GM18505 (cell line): ENCODE measurements at regions not wholly inside any gene's neighbourhood (a gene's known extent, or its start where the extent isn't known, plus 50 kb on each side); places are given as distances from the start of the nearest gene placed in this dataset.
A peak's percentile ranks its signal among the peaks of the same experiment; 100 is the strongest.
"Not testable (repeated sequence)": the region's sequence is repeated elsewhere in the genome, so short reads cannot be mapped to it uniquely, and the experiment has no call there.

Experiments
- ATAC-seq: cut with Tn5 transposase; IDR thresholded peaks from one replicate; pipeline ENCODE4 v1.9.1; 2021; ENCODE audit not compliant: unreplicated experiment
- POLR2A ChIP-seq: IDR thresholded peaks from 4 replicates; pipeline ENCODE4 v1.6.1; 2011; ENCODE audit warnings: borderline replicate concordance; ENCODE audit not compliant: insufficient read depth, insufficient read length; ENCODE audit errors: extremely low read depth

DNA sequence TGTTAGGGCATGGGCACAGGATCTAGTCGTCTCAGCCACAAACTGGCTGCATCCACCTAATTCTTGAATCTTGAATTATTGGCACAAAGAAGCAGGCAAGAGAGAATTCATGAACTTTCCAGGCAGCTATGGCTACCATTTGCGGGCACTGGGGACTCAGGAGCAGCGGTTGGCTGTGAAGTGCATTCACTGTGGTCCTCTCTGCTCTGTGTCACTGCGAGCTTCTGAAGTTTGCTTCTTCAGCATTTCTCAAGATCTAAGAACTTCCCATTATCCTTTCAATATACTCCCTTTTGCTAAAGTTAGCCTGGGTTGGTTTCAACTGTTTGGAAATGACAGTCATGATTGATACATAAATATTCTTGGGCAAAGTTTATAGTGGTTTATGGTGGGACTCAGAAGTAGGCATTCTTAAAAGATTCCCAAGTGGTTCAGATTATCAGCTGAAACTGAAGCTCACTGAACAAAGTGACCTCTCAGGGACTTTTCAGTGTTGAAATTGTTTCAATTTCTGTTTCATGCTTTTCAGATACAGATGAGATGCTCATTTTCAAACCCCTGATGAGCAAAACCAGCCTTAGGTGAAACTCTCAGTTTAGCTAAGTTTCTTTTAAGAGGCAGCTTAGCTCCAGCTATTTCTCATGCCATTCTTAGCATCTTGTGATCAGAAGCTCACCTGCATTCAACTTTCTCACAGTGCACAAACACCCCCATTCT is 1258.3 kb upstream of the GYPC start:
- TF ChIP-seq POLR2A: no peak
- ATAC-seq: peak; percentile 87

DNA sequence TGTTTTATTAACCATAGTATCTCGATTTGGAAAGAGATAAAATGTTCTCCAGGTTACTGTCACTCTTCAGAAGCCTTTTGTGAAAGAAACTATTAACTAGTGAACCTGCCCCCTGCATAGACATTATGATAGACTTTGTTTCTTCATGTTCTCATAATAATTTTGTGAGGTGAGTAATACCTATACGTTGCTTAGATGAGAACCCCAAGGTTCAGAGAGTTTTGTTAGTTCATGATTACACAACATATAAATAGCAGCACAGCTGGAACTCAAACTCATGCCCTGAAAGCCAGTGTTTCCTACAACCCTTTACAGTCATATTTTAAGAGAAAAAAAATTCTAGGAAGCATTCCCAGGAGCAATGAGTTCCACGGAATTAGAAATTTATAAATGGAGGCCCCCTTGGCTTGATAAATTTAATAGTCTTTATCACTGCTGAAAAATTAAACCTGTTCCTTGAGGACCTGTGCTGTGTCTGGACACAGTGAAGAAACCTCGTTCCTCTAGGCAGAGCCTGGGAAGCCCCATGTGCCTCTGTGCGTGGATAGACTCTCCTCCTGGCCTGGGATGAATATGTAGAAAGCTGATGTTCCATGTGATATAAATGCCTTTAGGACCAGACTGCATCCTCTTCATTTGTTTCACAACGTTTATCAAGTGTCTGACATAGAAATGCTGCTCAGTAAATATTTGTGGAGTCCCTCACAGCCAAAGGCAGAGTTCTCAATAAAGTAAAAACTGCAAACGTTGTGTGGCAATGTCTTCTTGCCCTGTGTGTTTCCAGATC is 1257.0 kb upstream of the GYPC start:
- ATAC-seq: peak; percentile 42

DNA sequence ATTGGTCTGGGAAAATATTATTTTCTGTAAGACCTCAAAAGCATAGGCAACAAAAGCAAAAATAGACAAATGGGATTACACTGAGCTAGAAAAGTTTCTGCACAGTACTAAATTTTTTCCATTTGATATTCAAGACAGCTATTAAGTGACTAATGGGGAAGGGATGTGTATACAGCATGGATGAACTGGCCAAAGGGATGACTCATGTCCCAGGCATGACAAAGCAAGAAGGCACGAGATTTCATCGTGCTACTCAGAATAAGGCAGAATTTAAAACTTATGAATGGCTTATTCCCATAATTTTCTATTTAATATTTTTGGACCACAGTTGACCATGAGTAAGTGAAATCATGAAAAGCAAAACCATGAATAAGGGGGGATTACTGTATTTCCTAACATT is 1250.1 kb upstream of the GYPC start:
- TF ChIP-seq POLR2A: no peak
- ATAC-seq: no peak

More for the DNA sequence above, 1257.0 kb upstream of the GYPC start:
- no peak for TF ChIP-seq POLR2A

DNA sequence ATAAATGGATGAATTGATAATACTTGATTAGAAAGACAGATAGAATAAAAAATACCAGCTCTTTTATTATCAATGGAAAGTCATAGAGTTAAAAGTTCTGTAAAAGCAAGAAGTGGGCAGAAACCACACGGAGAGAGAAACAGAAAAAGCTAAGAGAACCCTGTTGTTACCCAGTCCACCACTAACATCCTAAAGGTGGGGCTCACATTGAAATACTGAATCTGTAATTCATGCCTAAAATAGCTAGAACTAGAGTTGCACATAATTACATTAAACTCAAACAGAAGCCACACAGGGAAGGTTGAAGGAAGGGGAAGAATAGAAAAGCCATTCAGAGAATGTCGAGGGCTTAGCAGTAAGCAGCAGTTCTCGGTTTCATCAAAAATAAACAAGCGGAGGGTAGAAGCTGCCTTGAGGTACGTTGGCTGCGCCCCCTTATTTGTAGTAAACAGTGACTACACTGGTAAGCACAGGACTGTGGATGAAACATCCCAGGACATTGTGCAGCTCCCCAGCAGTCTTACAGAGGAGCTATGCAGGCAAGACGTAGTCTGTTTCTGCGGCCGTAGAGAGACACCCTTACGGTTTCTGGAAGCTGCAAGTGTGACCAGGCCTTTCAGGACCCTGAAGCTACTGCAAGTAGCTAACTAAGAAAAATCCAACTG is 1247.0 kb upstream of the GYPC start:
- TF ChIP-seq POLR2A: no peak
- ATAC-seq: no peak

DNA sequence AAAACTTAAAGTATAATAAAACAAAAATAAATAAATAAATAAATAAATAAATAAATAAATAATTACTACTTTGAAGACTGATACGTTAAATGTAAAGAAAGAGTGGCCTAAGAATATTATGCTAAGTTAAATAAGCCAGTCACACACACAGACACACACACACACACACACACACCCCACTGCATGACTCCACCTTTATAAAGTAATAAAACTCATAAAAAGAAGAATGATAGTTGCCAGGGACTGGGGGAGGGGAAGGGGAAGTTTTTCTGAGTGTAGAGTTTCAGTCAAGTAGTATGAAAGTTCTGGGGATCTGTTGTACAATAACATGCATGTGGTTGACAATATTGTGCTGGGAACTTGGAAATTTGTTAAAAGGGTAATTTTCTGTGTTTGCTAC is 1237.5 kb upstream of the GYPC start:
- ATAC-seq: no peak
- TF ChIP-seq POLR2A: no peak

DNA sequence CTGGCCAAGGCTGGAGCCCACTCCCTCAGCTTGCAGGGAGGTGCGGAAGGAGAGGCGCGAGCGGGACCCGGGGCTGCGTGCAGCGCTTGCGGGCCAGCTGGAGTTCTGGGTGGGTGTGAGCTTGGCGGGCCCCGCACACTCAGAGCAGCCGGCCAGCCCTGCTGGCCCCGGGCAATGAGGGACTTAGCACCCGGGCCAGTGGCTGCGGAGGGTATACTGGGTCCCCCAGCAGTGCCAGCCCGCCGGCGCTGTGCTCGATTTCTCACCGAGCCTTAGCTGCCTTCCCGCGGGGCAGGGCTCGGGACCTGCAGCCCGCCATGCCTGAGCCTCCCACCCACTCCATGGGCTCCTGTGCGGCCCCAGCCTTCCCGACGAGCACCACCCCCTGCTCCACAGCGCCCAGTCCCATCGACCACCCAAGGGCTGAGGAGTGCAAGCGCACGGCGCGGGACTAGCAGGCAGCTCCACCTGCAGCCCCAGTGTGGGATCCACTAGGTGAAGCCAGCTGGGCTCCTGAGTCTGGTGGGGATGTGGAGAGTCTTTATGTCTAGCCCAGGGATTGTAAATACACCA is 1233.7 kb upstream of the GYPC start:
- ATAC-seq: not testable (repeated sequence)

DNA sequence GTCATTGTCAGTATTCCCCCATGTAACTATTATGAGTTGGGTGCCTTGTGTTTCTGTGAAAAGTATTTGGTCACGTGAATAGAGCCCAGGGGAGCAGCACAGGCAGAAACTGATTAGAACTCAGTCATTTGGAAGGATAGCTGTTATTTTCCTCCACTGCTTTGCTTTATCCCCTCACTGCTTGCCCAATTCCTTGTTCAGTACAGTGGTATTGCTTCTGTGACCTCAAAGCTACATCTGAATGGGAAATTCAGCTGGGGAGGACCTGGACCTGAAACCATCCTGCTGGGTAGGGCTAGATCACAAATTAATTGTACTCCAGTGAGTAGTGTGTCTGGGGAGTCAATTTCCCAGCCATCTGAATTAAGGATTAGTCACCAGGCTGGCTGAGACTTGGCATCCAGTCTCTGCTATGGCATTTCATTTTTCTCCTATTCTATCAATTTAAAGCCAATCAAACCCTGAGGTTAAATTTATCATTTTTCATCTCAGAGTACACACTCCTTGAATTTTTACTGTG is 1231.6 kb upstream of the GYPC start:
- TF ChIP-seq POLR2A: no peak
- ATAC-seq: no peak

DNA sequence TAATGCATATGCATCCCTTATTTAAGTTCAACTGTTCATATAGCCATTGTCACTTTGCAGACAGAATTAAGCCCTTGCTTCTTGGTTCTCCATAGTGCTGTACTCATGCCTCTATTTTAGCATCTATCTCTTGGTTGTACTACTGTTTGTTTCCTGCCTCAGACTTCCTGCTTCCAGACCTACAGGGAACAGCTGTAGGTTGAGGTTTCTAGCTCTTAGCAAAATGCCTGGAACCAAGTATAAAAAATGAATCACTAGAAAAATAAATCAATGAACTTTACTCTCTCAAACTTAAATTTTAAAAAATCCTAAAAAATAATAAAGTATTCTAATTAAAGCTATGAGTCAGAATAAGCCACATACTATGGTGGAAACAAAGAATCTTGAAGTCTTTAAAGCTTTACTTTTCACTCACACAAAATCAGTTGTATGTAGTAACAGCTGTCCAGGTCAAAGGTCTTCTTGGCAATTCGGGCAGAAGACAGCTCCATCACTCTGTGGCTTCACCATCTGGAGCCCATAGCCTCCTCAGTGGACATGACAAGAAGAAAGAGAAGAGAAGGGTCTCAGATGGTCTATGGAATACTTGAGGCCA is 1228.1 kb upstream of the GYPC start:
- ATAC-seq: no peak
- no peak for TF ChIP-seq POLR2A

DNA sequence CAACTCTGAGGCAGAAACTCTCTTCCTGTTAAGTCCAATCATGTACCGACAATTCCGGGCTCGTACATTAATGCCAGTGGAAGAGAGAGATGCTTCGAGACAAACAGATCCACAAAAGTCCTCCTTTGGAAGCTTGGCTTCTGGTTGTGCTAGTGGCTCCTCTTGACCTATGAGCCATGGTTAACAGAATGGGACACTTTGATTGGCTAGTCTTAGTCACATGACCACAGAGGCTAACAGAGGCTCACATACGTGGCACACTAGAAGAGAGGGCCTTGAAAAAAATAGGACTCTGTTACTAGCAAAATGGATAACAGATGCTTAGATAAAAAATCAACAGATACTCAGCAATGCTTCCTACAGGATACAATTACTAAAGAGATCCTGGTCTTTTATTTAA is 1211.9 kb upstream of the GYPC start:
- no peak for ATAC-seq

DNA sequence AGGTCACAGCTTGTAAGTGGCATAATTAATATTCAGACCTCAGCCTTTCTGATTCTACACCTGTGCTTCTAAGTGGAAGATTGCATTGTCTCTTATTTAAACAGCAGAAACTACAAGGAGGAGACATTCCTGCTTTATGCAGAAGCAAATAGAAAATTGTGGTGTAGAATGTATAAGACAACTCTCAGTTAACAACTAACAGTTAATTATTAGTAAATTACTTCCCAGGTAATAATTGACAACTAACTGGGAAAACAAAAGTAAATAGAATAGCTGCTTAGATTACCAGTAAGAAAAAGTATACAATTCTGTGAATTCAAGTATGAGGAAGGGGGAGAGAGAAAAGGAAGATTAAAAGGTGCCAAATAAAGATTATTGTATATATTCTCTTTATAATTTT is 1210.5 kb upstream of the GYPC start:
- TF ChIP-seq POLR2A: no peak
- no peak for ATAC-seq

More for the DNA sequence above, 1211.9 kb upstream of the GYPC start:
- TF ChIP-seq POLR2A: no peak

DNA sequence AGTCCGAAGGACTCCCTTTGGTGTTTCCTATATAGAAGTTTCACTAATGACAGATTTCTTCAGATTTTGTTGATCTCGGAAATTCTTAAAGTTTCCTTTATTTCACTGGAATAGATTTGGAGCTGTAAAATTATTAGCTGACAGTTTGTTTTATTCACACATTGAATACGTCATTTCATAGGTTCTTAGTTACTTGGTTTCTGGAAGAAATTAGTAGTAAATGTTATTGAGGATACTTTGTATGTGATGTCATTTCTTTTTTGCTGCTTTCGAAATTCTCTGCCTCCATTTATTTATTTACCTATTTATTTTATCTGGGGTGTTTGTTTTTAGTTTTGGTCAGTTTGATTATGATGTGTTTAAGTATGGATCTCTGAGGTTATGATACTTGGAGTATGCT is 1205.9 kb upstream of the GYPC start:
- ATAC-seq: no peak
- no peak for TF ChIP-seq POLR2A

DNA sequence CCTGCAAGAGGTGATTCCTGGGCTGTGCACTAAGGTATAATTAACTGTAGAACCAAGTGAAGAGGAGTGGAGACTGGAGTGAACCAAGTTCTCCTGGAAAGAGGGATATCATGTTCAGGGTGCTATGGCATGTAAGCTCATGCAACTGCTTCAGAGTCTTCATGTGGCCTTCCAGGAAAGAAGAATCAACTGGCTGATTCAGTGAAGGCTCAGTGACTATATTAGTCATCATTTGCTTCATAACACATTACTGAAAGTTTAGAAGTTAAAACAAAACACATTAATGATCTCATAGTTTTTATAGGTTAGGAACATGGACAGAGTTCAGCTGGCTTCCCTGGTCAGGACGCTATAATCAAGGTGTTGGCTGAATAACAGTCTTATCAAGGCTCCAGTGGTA is 1200.8 kb upstream of the GYPC start:
- peak; percentile 68 for ATAC-seq
- no peak for TF ChIP-seq POLR2A
